Colon (tissue), 2 donors: ENCODE measurements at regions not wholly inside any gene's neighbourhood (a gene's known extent, or its start where the extent isn't known, plus 50 kb on each side); places are given as distances from the start of the nearest gene placed in this dataset.

Source experiments
- FAIRE-seq: peaks from 2 replicates; lab custom pipeline; 2012; peaks lifted over from hg19 to GRCh38; lab: Jason Lieb, UNC
- donor health status: control.
- donor health status: control.

GRCh38 chr2:18651842-18652774 is 62.7 kb upstream of the NT5C1B start:
- FAIRE-seq = no peak

DNA sequence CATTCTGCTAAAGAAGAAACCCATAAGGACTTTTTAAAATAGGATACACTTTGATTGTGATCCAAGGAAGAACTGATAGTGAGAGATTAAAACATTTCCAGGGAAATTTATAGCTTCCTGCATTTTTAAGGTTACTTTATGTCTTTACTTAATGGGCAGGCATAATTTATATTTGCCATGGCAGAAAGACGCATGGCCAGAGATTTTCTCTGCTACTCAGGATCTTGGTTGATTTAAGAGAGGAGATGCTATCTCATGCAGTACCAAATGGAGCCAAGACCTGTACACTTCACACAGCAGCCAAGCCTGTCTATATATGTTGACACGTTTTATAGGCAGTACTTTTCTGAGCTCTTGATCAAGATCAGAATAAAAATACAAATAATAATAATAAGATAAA is 60.9 kb upstream of the NT5C1B start:
- no peak for FAIRE-seq

GRCh38 chr2:18649502-18650135 is 60.2 kb upstream of the NT5C1B start:
- no peak for FAIRE-seq

DNA sequence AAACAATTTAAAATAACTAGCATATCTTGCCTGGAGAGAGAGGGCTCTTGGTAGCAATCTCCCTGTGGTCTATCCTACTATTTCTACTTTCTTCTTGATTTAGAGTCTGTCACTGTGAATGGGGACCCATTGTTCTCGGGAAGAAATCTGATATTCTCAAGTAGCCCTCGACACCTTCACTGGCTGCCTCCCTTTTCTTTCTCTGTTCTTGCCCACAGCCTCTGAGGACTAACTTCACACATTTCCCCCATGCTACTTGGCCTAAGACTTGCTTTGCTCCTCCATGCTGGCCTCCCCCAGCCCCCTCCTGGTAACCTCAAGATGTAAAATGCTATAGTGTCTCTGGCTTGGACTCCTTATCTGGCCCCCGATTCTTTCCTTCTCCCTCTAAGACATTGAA is 58.8 kb upstream of the NT5C1B start:
- FAIRE-seq = no peak

DNA sequence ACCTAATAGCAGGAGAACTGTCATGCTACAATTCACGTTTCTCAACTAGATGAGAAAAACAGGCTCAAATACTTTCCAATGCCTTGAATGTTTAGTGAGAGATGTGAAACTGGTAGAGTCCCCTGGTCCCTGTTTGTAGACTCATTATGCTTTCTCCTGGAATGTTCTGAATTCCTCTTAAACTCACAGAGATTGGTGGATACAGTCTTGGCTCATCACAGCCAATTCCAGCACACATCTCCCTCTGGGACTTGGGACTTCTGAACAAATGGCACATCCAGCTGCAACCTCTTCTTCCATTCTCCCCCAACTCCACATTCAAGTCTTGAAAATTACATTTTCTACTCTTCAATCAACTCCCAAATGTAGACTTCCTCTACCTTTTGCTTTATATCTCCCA is 58.4 kb upstream of the NT5C1B start:
- no peak for FAIRE-seq

GRCh38 chr2:18645315-18645714 is 55.9 kb upstream of the NT5C1B start:
- no peak for FAIRE-seq

- no peak for FAIRE-seq
These were observed 54.7 kb upstream of the NT5C1B start for GRCh38 chr2:18644115-18644462.

DNA sequence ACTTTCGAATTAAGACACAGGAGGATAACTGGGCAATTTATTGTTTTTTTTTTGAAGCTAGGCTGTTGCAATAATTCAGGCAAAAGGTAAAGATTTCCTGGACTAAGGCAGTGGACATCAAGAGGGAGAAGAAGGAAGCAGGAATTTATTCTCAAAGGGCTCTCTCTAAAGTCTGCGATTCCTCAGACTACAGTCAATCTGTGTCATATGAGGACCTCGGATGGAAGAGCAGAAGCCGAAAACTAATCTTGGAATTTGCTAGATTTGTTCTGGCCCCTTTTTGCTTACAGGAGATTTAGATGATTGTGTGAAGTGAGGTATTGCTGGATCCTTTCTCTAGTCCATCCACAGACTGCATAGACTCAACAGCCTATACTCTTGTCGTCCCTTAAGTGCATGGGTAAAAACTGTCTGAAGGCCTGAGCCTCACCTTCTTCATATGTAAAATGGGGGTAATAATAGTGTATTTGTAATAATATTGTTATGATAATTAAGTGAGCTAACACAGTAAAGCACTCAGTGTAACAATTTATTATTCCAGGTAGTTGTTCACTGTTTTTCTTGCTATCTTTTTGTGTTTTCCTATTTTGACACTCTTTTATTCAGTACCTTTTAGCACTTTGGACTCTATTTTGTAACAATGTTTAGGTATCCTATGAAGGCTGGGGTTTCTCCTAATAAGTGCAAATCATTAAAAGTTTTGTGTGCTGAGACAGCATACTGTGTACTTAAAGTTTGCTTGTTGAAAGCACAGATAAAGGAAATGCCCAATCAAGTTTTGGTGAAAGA is 54.2 kb upstream of the NT5C1B start:
- FAIRE-seq = no peak

DNA sequence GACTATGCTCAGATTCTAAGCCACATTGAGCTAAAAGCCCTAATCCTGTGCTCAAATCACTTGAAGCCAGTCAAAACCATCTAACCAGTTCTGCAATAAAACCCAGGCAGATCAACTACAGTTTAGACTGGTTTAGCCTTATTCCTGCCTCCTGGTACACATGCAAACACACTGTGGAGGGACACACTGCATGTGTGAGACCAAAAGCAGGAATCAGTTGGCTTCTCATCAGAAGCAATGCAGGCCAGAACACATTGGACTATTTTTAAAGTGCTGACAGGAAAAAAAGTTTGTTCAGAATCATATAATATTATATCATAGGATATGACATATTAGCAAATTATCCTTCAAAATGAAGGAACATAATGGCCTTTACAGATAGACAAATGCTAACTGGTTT is 52.5 kb upstream of the NT5C1B start:
- FAIRE-seq = no peak

DNA sequence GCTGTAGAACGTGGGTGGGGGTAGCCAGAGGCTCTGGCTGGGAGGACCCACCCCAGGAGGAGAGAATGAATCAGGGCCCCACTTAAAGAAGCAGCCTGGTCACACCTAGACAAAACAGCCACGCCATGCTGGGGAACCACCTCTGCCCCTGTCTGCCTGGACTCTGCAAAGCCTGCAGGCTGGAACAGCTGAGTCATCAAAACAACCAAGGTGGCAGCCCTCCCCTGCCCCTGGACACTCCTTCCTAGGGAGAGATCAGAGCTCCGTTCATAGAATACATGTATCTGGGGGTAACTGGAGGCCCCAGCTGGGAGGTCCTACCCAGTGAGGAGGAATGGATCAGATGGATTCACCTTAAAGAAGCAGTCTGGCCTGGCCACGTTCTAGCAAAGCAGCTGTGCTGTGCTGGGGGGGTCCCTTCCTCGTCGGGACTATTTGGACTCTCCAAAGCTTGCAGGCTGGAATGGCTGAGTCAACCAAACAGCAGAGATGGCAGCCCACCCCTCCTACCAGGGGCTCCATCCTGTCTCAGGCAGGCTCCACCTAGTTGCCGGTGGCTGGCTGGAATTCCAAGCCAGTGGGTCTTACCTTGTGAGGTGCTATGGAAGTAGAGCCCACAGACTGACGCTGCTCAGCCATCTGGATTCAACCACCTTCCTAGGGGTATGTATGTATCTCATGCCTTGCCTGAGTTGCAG is 50.5 kb upstream of the NT5C1B start:
- FAIRE-seq = no peak
